ENCODE measurements at regions not wholly inside any gene's neighbourhood (a gene's known extent, or its start where the extent isn't known, plus 50 kb on each side); places are given as distances from the start of the nearest gene placed in this dataset.

DNA sequence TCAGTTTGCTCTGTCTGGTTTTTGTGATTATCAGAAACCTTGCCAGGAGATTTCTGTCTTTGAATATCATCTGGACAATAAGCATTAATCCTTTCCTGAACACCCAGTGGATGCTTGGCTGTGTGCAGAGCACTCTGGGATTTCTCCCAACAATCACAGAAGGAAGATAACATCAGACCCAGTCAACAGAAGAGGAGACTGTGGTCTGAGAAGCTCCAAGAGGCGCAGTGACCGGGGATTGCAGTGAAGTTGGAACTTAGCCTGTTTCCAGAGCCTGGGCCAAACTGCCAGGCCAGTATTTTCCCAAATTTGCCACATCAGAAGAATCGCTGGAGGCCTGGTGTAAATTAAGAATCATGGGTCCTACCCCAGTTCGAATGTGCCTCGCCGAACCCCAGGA is 264.7 kb downstream of the C16orf95 start:
- DNase-seq (ENCODE audit: low read depth in 4 of 4, low spot score in 2 of 4), result no peak

DNA sequence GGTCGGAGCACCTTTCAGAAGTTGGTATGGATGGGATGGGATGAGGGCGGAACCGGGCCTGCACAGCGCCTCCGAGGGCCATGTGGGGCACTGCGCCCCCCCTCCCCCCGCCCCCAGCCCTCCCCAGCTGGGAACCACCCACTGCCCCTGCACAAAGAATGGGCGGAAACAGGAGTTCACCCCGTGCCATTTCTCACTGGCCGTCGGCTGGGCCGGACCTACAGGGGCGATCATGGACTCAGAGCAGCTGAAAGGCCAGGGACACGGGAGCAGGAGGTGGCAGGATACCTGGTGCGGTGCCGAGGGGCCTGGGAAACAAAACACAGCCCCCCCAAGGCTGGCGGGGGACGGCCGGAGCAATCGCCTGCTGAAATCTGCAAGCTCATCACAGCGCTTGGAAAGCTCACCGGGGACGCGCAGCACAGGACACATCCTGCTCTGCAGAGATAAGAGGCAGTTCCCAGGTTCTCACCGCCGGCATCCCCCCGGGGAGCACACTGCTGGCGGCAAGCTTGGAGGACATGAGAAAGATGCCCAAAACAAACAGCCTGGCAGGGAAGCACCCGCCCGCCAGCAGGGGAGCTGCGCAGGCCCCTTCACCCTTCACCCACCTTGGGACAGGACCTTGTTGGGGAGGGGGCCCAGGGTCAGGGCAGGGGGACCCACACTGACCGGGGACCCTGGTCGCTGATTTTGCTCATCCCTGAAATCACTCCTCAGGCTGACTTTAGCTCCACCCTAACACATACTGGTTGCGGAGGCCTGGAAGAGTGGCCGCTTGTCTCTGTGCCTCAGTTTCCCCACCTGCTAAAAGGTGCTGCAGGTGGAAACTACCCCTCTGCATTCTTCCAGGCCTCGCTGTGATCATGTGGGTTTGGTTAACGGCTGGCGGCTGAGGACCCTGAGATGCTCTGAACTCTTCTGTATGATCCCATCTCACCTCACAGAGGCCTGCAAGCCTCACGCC is 263.9 kb downstream of the C16orf95 start:
- DNase-seq (ENCODE audit: low read depth in 4 of 4, low spot score in 2 of 4), result no peak

DNA sequence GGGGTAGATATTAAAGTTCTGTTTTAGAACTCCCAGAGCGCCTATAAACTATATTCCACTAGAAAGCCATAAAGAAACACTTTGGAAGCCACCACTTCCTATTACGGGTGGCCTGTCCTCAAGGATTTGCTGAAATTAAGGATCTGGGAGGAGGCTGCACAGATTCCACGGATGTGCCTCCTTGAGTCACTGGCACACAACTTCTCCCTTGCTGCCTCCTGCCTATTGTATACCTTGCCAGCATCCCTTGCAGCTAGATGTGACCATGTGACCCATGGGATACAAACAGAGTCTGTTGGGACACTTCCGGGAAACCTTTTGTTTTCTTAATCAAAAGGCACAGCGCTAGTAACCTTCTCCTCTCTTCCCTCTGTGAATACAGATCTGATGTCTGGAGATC is 263.0 kb downstream of the C16orf95 start:
- no peak for DNase-seq (ENCODE audit: low read depth in 4 of 4, low spot score in 2 of 4)

DNA sequence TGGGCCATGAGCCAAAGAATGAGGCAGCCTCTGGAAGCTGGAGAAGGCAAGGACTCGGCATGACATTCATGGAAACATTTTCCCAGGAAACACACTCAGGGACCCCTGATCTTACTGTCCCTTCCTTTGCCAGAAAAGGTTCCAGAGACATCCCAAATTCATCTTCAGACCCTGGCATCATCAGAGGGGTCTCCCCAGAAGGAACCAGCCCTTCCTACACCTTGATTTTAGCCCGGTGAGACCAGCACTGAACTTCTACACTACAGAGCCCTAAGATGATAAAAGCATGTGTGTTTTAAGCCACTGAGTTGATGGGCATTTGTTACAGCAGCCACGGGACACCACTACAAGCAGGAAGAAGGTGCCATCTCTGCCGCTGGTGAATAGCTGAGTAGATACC is 262.3 kb downstream of the C16orf95 start:
- no peak for DNase-seq (ENCODE audit: low read depth in 4 of 4, low spot score in 2 of 4)

DNA sequence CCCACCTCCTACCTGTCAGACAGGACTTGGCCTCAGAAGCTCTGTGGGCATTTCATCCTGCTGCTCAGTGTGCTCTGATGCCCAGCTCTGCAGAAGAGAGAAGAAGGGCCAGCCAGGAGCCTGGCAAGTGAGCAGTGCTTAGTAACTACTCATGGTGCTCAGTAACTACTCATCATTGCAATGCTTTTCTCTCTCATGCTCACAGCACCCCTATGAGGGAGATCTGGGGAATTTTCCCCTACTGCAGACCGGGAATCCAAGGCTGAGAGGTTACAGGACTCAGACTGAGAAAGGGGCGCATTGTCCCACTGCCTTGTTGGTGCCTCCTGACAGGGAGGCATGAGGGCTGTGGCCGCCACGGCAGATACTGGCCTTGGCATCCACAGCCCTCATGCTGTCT is 261.1 kb downstream of the C16orf95 start:
- DNase-seq (ENCODE audit: low read depth in 4 of 4, low spot score in 2 of 4), result no peak

DNA sequence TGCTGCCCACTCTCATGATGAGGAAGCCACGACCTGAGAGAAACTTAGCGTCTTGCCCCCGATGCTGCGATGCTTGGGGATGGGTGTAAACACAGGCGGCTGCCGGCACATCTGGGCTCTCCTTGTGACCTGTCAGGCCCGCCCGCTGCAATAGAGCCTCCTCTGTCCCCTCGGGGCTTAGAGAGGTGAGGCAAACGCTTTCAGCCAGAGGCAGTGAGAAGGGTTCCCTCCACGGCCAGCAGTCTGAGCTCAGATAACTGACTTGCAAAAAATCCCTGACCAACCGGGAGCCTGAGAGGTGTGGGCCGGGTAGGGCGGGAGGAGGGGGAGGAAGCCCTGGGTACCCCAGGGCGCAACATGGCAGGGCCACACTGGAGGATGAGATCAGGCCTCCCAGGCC is 260.6 kb downstream of the C16orf95 start:
- DNase-seq (ENCODE audit: low read depth in 4 of 4, low spot score in 2 of 4), result no peak

DNA sequence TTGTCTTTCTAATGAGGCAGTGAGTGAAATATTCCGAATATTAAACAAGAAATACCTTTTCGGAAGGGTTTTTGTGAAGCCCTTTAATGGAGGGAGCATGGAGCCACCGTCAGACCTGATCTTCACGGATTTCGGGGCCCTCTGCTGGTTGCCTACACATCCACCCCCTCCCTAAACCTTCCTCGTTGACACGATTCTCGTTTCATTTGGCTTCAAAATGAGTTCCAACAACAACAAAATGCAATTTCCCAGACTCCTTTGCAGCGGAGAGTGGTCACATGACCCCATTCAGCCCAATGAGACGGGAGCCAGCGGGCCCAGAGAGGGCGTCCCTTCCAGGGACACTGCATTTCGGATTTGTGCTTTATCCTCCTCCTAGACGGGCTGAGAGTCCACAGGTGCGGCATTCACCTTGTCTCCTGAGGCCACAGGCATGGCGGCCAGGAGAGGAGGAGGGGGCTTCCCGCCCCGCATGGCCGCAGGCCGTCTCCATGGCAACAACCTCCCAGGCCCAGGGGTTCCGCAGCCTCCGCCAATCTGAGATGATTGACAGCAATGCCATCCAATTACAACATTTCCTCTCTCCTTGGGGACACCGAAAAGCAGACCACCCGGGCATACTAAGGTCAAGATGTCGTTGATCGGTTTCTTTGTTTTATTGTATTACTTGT is 259.8 kb downstream of the C16orf95 start:
- DNase-seq (ENCODE audit: low read depth in 4 of 4, low spot score in 2 of 4), result no peak

DNA sequence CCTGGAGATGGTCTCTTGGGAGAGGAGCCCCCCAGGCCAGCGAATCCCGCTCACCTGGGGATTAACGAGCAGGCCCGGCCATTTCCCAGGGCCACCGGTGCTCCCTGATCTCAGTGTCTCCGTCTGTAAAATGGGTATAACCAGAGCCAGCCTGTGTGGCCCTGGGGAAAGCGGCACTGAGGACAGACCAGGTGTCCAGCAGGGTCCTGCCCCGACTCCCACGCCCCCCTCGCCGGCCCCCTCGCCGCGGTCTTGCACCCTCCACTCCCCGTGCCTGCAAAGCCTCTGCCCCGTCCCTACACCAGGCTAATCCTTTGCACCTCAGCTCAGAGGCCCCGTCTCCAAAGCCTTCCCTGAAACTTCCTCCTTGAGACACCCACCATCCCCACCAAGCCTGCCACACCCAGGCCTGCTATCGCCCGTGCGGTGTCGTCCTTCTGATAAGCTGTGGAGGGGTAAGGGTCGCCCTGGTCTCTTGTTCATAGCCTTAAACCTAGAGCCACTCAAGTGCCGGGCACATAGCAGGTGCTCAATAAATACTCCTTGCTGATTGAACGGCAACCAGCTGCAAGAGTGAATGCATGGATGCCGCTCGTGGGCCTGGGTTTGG is 259.1 kb downstream of the C16orf95 start:
- no peak for DNase-seq (ENCODE audit: low read depth in 4 of 4, low spot score in 2 of 4)

DNA sequence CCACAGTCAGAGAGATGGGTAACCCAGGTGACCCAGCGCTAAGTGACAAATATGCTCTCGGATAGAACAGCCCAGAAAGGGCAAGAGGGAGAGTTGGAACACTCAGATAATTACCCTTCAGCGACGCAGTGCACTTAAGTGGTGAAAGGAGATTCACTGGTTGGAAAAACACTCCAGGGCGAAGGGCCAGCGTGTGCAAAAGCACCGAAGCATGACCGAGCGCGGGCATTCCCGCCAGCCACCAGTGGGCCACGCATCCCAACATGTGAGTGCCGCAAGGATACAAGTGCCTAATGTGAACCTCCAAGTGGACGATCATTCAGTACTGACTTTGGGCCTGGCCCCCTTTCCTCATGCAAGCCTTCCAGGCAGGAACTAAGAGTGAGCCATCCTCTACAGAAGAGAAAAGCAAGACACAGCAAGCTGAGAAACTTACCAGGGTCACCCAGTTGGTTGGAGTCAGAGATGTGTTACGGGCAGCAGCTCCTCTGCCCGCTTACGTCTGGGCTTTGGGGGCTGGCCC is 258.4 kb downstream of the C16orf95 start:
- DNase-seq (ENCODE audit: low read depth in 4 of 4, low spot score in 2 of 4), result no peak

DNA sequence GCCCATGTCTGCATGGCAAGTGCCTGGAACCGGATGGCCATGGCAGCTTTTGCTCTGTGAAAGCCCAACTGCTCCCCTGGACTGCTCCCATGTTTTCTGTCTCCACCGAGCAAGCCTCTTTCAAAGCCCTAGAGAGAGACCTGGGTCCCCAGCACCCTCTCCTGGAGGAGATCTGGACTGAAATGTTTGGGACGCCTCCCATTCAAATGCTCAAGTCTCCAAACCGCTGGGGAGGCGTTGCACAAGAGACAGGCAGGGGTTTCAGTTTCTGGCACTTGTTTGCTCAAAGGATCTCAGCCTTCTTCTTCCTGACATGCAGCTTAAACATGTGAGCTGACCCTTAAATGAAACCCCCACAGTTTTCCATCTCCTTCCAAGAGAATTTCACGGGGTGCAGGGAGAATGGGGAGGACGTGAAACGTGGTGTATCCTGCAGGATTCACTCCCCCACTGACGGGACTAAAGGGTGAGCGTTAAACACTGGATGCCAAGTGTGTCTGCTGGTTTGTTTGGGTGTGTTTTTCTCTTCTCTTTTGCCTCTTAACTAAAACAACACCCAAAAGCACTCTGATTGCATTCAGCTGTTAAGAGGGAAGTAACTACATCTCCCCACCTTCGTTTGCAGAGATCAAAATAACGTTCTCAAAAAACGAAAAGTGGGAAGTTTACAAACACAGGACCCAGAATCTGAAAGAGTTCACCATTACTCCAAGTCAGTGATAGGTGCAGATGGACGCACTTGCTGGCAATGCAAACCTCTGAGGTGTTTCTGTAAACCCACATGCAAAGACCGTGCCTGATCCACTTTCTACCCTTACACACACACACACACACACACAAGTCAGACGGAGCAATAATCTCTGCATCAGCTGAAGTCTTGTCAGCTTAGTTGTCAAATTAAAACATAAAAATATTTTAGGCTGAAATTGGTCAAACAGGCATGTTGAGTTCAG is 256.9 kb downstream of the C16orf95 start:
- peak in 1 of 4 donors; percentile 71 for DNase-seq (ENCODE audit: low read depth in 4 of 4, low spot score in 2 of 4)

DNA sequence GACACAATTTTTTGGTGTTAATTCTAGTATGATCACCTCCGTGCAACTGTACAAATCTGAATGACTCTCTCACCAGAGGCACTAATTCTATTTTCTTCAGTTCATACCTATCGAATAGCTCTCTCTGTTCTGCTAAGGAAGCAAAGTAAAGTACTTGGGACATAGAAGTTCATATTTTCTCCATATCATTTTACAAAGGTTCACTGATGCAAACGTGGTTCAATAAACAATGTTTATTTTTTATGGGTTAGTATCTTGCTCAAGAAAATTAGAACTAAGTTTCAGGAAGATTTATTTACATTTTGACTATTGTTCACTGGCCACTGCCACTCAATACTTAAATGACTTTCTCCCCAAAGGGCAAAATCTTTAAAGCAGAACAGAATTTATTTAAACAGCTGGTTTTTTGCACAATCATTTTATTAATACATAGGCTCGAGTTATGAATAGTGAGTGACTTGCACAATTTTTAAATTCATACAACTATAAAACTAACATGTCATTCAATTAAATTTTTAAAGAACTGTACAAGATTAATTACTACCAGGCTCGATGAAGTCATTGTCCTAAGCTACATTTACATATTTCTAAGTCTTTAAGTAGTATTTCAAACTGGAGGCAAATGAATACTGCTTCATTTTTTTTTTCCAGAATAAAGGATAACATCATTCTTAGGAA is 255.8 kb downstream of the C16orf95 start:
- no peak for DNase-seq (ENCODE audit: low read depth in 4 of 4, low spot score in 2 of 4)

DNA sequence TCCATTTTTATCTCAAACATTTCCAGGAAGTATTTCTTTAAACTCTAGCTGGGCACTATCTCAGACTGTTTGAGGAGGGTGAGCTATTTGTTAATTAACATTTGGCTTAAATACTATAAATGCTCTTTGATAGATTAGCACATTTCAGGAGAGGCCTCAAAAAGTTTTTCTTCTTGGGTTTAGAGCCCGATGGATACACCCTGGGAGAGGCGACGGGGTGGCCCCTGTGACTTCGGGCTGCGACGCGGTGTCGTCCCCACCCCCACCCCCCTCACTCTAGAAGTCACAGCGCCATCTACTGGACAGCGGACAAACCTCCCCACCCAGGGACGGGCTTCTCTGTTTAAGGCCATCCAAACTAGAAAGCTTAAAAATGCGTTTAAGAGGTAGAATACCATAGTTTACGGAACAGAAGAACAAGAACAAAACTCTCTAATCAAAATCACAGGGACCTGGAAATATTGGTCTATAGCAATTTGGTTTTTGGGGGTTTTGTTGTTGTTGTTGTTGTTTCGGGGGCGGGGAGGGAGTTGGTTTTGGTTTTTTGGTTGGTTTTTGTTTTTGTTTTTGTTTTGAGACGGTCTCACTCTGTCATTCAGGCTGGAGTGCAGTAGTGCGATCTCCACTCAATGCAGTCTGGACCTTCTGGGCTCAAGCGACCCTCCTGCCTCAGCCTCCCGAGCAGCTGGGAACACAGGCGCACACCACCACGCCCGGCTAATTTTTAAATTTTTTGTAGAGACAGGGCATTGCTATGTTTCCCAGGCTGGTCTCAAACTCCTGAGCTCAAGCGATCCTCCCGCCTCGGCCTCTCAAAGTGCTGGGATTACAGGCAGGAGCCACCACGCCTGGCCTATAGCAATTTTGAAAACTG is 254.4 kb downstream of the C16orf95 start:
- peak in 1 of 4 donors; percentile 86 for DNase-seq (ENCODE audit: low read depth in 4 of 4, low spot score in 2 of 4)

DNA sequence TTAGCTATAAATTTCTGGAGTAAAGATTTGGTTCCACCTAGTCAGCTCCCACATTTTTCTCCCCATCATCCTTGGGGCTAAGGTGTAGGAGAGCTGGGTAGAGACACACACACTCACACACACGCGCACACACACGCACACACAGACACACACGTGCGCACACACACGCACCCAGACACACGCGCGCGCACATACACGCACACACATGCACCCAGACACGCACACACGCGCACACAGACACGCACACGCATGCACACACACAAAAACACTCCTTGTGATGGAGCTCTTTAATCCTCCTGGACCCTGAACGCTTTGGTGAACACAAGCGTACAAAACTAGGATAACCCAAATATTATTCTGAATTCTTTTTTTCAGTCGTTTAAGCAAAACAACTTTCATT is 253.6 kb downstream of the C16orf95 start:
- no peak for DNase-seq (ENCODE audit: low read depth in 4 of 4, low spot score in 2 of 4)

DNA sequence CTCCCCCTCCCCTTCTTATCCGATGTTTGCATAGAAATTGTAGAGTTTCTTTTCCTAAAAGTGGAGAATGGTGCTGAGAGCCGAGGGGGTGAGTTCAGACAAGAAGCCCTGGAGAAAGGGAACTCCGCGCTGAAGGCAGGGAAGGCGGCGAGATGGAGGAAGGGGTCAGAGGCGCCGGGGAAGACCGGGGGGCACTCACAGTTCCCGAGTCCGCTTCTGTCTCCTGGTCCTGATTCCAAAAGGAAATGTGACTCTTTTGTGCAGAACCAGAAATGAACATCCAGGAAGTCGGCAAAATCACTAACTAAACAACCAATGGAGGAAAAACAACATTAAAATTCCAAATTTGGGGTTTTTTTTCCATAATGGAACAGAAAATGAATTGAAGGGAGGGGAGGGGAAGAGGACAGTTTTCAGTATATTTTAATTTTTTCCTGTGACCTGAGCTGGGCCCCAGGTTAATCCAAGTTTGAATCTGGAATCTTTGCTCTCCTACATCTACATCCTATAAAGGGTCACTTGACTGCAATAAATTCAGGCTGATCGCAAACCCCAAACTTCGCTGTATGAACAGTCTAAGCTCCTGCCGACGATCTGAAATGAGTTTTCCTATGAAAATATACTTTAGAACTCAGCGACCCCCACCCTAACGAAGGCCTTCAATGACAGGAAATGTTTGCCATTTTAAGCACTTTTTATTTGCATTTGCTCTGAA is 252.3 kb downstream of the C16orf95 start:
- DNase-seq (ENCODE audit: low read depth in 4 of 4, low spot score in 2 of 4), result no peak

DNA sequence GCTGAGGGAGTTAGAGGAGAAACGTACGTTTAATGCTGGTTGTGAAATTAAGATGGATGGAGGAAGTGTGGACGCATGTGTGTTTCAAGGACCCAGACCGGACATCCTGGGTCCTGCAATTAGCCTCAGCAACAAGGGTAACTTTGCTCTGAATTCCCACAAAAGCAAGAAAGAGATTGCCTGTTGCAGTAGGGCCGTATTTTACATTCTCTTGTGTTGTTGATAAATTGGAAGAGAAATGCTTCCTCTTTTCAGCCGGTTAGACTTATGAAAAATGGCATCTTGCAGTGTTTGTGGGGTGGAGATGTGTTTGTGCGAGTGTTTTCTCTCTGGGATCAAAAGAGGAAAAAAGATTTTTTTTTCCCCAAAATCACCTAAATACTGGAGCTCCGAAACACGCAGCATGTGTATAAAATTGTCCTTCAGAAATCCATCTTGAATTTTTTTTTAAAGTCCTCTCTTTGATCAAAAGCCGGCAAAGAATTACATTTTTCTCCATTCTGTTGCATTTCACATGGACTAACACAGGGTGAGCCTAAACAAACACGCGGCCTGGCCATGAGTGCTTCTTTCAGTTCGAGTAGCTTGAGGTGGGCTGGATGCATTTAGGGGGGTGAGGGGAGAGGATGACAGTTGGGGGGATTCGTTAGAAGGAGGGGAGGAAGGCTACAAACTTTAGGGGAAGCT is 251.6 kb downstream of the C16orf95 start:
- no peak for DNase-seq (ENCODE audit: low read depth in 4 of 4, low spot score in 2 of 4)

DNA sequence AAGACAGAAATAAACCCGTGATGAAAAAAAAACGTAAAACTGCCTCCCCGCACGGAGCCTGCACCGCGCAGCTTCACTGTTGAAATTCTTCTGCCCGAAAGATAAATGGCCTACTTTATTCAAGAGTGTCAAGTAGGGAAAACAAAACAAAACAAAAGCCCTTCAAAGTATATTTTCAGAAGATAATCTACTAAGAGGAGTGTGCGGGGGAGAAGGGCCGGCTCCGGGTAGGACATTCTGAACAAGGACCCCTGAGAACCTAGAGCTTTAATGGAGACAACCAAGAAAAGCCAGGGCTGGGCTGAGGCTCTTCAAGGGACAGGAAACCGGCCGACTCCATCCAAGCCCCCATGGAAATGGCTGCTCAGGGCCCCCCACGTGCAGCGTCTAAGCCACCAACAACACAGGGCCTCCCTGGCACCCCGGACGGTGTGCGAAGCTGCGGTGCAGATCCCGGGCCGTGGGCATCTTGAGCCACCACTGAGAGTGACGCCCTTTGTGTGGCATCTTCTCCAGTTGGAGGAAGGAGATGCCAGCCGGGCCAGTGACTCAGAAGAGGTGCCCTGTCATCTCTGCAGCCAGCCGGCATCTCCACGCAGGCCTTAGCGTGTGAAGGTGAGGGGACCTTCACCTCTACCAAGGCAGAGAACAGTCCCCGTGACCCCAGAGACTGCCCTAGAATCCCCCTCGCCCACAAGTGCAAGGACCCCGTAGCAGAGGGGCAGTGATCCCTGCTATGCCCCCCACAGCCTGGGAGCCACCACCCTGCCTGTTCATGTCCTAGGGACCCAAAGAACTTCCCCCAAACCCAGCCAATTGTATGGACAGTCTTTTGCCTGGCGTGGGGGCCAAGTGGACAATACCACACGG is 250.8 kb downstream of the C16orf95 start:
- DNase-seq (ENCODE audit: low read depth in 4 of 4, low spot score in 2 of 4), result no peak

Measured in left renal cortex interstitium (tissue), 4 donors.